HepG2 (cell line): ENCODE measurements at regions not wholly inside any gene's neighbourhood (a gene's known extent, or its start where the extent isn't known, plus 50 kb on each side); places are given as distances from the start of the nearest gene placed in this dataset.

Source experiments
- AGO2 ChIP-seq: fragments of 200-400 bp; formaldehyde crosslinking; optimal IDR thresholded peaks from 2 replicates; pipeline ENCODE3; 2017; ENCODE audit warnings: mild to moderate bottlenecking, low read depth, low read length, moderate library complexity
- ARID2 ChIP-seq: sonication (generic); formaldehyde crosslinking; IDR thresholded peaks from 2 replicates; pipeline ENCODE4 v1.8.1; 2022; ENCODE audit warnings: mild to moderate bottlenecking, missing genetic modification reagents, borderline replicate concordance
- DDIT3 ChIP-seq: sonication (generic); formaldehyde crosslinking; IDR thresholded peaks from 2 replicates; pipeline ENCODE4 v1.4.0; 2020; ENCODE audit warnings: mild to moderate bottlenecking, missing genetic modification reagents
- HIVEP1 ChIP-seq: sonication (generic); formaldehyde crosslinking; IDR thresholded peaks from 2 replicates; pipeline ENCODE4 v1.4.0; 2020; ENCODE audit warnings: mild to moderate bottlenecking, missing genetic modification reagents
- KDM1A ChIP-seq: IDR thresholded peaks from 2 replicates; pipeline ENCODE4 v1.6.1; 2016; ENCODE audit warnings: missing compliant biosample characterization
- MED13 ChIP-seq: sonication (generic); formaldehyde crosslinking; IDR thresholded peaks from 2 replicates; pipeline ENCODE4 v1.5.0; 2020; ENCODE audit warnings: missing genetic modification reagents
- NR2F6 ChIP-seq, 2 experiments: IDR thresholded peaks; 2 replicates each; pipeline ENCODE4 v1.6.1; 2016; ENCODE audit warnings: antibody characterized with exemption in 1 of 2, mild to moderate bottlenecking in 1 of 2
- PAXIP1 ChIP-seq: sonication (generic); formaldehyde crosslinking; conservative IDR thresholded peaks from 2 replicates; pipeline ENCODE4 v1.4.0; 2020; ENCODE audit warnings: mild to moderate bottlenecking, missing genetic modification reagents, moderate library complexity
- POGK ChIP-seq: sonication (generic); formaldehyde crosslinking; conservative IDR thresholded peaks from 2 replicates; pipeline ENCODE4 v1.8.0; 2022; ENCODE audit warnings: mild to moderate bottlenecking, moderate library complexity, missing genetic modification reagents
- RARA ChIP-seq: IDR thresholded peaks from 2 replicates; pipeline ENCODE4 v1.6.1; 2016; ENCODE audit warnings: missing genetic modification reagents, missing compliant biosample characterization
- RBAK ChIP-seq: sonication (generic); formaldehyde crosslinking; IDR thresholded peaks from 2 replicates; pipeline ENCODE4 v1.5.1; 2020; ENCODE audit warnings: mild to moderate bottlenecking, missing genetic modification reagents
- SNRNP70 ChIP-seq: fragments of 200-400 bp; formaldehyde crosslinking; IDR thresholded peaks from 2 replicates; pipeline ENCODE4 v1.6.1; 2017; ENCODE audit warnings: mild to moderate bottlenecking, low read depth, low read length, moderate library complexity
- SP4 ChIP-seq: sonication (generic); formaldehyde crosslinking; IDR thresholded peaks from 2 replicates; pipeline ENCODE4 v1.8.1; 2023; ENCODE audit warnings: mild to moderate bottlenecking, missing genetic modification reagents
- SYNCRIP ChIP-seq: fragments of 200-400 bp; formaldehyde crosslinking; IDR thresholded peaks from 2 replicates; pipeline ENCODE4 v1.6.1; 2018; ENCODE audit warnings: mild to moderate bottlenecking, low read depth, low read length; ENCODE audit not compliant: insufficient read depth
- ZBED4 ChIP-seq: sonication (generic); formaldehyde crosslinking; IDR thresholded peaks from 2 replicates; pipeline ENCODE4 v1.4.0; 2020; ENCODE audit warnings: missing genetic modification reagents, borderline replicate concordance
- ZNF776 ChIP-seq: sonication (generic); formaldehyde crosslinking; IDR thresholded peaks from 2 replicates; pipeline ENCODE4 v1.4.0; 2020; ENCODE audit warnings: mild to moderate bottlenecking, missing genetic modification reagents
- TF ChIP-seq, protein P1 (sequence below): fragments of 450-650 bp; IDR thresholded peaks from 2 replicates; pipeline ENCODE4 v1.6.1; 2017

GRCh38 chrX:39043838-39044550 is 242.7 kb downstream of the MID1IP1 start (continued):
- TF ChIP-seq, protein P1, sequence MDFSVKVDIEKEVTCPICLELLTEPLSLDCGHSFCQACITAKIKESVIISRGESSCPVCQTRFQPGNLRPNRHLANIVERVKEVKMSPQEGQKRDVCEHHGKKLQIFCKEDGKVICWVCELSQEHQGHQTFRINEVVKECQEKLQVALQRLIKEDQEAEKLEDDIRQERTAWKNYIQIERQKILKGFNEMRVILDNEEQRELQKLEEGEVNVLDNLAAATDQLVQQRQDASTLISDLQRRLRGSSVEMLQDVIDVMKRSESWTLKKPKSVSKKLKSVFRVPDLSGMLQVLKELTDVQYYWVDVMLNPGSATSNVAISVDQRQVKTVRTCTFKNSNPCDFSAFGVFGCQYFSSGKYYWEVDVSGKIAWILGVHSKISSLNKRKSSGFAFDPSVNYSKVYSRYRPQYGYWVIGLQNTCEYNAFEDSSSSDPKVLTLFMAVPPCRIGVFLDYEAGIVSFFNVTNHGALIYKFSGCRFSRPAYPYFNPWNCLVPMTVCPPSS: no peak
- TF ChIP-seq POGK: no peak
- no peak for TF ChIP-seq SP4 (CRISPR knock-in tag)
- TF ChIP-seq ARID2 (CRISPR knock-in tag): no peak
- TF ChIP-seq PAXIP1: peak; percentile 88
- TF ChIP-seq MED13: no peak
- TF ChIP-seq SNRNP70: no peak
- no peak for TF ChIP-seq AGO2
- peak; percentile 7; the same call in 1 of the 2 replicates for TF ChIP-seq RARA (CRISPR knock-in tag)
- TF ChIP-seq ZNF776 (CRISPR knock-in tag): no peak
- TF ChIP-seq HIVEP1 (CRISPR knock-in tag): no peak
- TF ChIP-seq KDM1A (CRISPR knock-in tag): no peak
- TF ChIP-seq ZBED4 (CRISPR knock-in tag): no peak
- no peak for TF ChIP-seq SYNCRIP
- TF ChIP-seq RBAK (CRISPR knock-in tag): no peak
- TF ChIP-seq NR2F6 (IDR thresholded peaks at IDR 0.05): peak; percentile 30; the same call in 1 of the 2 replicates
- no peak for TF ChIP-seq NR2F6 (CRISPR knock-in tag; IDR thresholded peaks at IDR 0.05)
- no peak for TF ChIP-seq DDIT3 (CRISPR knock-in tag)
